K562 (cell line): ENCODE measurements at regions not wholly inside any gene's neighbourhood (a gene's known extent, or its start where the extent isn't known, plus 50 kb on each side); places are given as distances from the start of the nearest gene placed in this dataset.

Experiments
- ATAC-seq: fragments of 200-7000 bp; cut with Tn5 transposase; 3 replicates; pipeline ENCODE4 v1.9.1; 2020; ENCODE audit warnings: moderate library complexity
- BruUV-seq: library from RNA; stranded (reverse); fragments of 400-500 nt; replicated peaks from 2 replicates; lab custom pipeline; 2021; lab: Mats Ljungman, UMichigan
- CTCF ChIA-PET: fragments of 300-600 bp; formaldehyde crosslinking; extraction: SDS; loops from one replicate; lab custom pipeline; 2021; ENCODE audit warnings: low intra/inter-chr PET ratio; lab: Yijun Ruan, JAX
- POLR2A ChIA-PET: fragments of 300-600, 350-650 bp; sonication (Branson Sonifier 250); formaldehyde crosslinking; extraction: SDS; loops from one replicate; lab custom pipeline; 2021; ENCODE audit warnings: antibody characterized with exemption, inconsistent platforms; lab: Yijun Ruan, JAX
- DNase-seq, 4 experiments: peaks; one replicate each; pipeline versions ENCODE4 v3.0.0 to v3.0.0-alpha.2; 2011 to 2018; ENCODE audit warnings: low spot score in 3 of 4, mixed read lengths in 3 of 4; ENCODE audit errors: extremely low read depth in 1 of 4
- FAIRE-seq: peaks from 2 replicates; lab custom pipeline; 2011; peaks lifted over from hg19 to GRCh38; lab: Jason Lieb, UNC
- H2AFZ ChIP-seq: 2 replicates; pipeline ENCODE4 v1.6.0; 2011; ENCODE audit warnings: low read depth, low read length, control low read depth, inconsistent platforms
- H3K27ac ChIP-seq: fragments of 200-600 bp; 3 replicates; pipeline ENCODE4 v1.8.0; 2011; ENCODE audit warnings: low read depth, mild to moderate bottlenecking, control low read depth, inconsistent platforms, low read length, moderate library complexity, mixed read lengths; ENCODE audit errors: extremely low read depth
- H3K27me3 ChIP-seq, 2 experiments: fragments of 300-600 bp in 1 of 2; 2 replicates in 1 of 2; 3 replicates in 1 of 2; pipeline versions ENCODE4 v1.6.0 to v1.8.0; 2011; ENCODE audit warnings: inconsistent platforms in 2 of 2, low read length in 2 of 2, mild to moderate bottlenecking in 1 of 2, mixed read lengths in 1 of 2, moderate library complexity in 1 of 2; ENCODE audit not compliant: control insufficient read depth in 2 of 2, insufficient read depth in 2 of 2
- H3K36me3 ChIP-seq: fragments of 300-600 bp; 3 replicates; pipeline ENCODE4 v1.8.0; 2011; ENCODE audit warnings: mild to moderate bottlenecking, low read length, inconsistent platforms; ENCODE audit not compliant: control insufficient read depth, insufficient read depth
- H3K4me1 ChIP-seq, 2 experiments: fragments of 200-600 bp in 1 of 2; replicated peaks in 1 of 2; 2 replicates in 1 of 2; 3 replicates in 1 of 2; pipeline versions ENCODE4 v1.5.1 to v1.8.0; 2011; ENCODE audit warnings: inconsistent platforms in 2 of 2, low read length in 2 of 2, mild to moderate bottlenecking in 1 of 2, mixed read lengths in 1 of 2, moderate library complexity in 1 of 2; ENCODE audit not compliant: control insufficient read depth in 2 of 2, insufficient read depth in 2 of 2
- H3K4me2 ChIP-seq: 2 replicates; pipeline ENCODE4 v1.6.1; 2011; ENCODE audit warnings: low read length, control low read depth, inconsistent platforms, mixed read lengths; ENCODE audit not compliant: insufficient read depth
- H3K4me3 ChIP-seq: fragments of 200-600 bp; sonication (generic), shearing (Covaris generic); 2 replicates; pipeline ENCODE4 v1.5.1; 2016; ENCODE audit warnings: control low read depth, inconsistent platforms
- H3K79me2 ChIP-seq: fragments of 200-600 bp; 3 replicates; pipeline ENCODE4 v1.8.0; 2011; ENCODE audit warnings: low read length, inconsistent platforms; ENCODE audit not compliant: control insufficient read depth, insufficient read depth
- H3K9ac ChIP-seq, 2 experiments: 2 replicates each; pipeline versions ENCODE4 v1.6.0 to v1.6.1; 2011; ENCODE audit warnings: low read depth in 2 of 2, low read length in 2 of 2, control low read depth in 1 of 2, inconsistent platforms in 1 of 2, mild to moderate bottlenecking in 1 of 2, mixed read lengths in 1 of 2; ENCODE audit not compliant: insufficient read depth in 1 of 2
- H3K9me1 ChIP-seq: one replicate; pipeline ENCODE4 v1.6.0; 2011; ENCODE audit warnings: inconsistent platforms, mild to moderate bottlenecking, low read length, moderate library complexity; ENCODE audit not compliant: control insufficient read depth, insufficient read depth
- H3K9me3 ChIP-seq: replicated peaks from 2 replicates; pipeline ENCODE4 v1.5.1; 2011; ENCODE audit warnings: low read depth, low read length, inconsistent platforms; ENCODE audit not compliant: control insufficient read depth, insufficient read depth
- H4K20me1 ChIP-seq: replicated peaks from 2 replicates; pipeline ENCODE4 v1.6.1; 2011; ENCODE audit warnings: low read length, inconsistent platforms, mixed read lengths; ENCODE audit not compliant: control insufficient read depth, insufficient read depth
- POLR3G ChIP-seq: IDR thresholded peaks from 2 replicates; pipeline ENCODE4 v1.6.1; 2011; ENCODE audit not compliant: insufficient read length, insufficient replicate concordance; ENCODE audit errors: extremely low read depth
- ZNF12 ChIP-seq: sonication (generic); formaldehyde crosslinking; IDR thresholded peaks from 2 replicates; pipeline ENCODE4 v1.4.0; 2020; ENCODE audit warnings: mild to moderate bottlenecking, missing genetic modification reagents
- WGBS: fragments of 100-300 bp; shearing (Covaris generic); methylation state at CpG from one replicate; pipeline ENCODE4 v1.1.6; 2016; ENCODE audit warnings: low coverage, mixed read lengths; ENCODE audit not compliant: insufficient coverage; ENCODE audit errors: missing lambda C conversion rate; 5-methylcytosine and 5-hydroxymethylcytosine counted together
- in situ Hi-C: fragments of 300-500 bp; cut with MboI; formaldehyde crosslinking; loops from 4 replicates; pipeline ENCODE4 v1.15.0; 2018; ENCODE audit warnings: inconsistent platforms, mixed read lengths
- intact Hi-C: fragments of 100-400 bp; cut with micrococcal nuclease; formaldehyde crosslinking; loops from 2 replicates; pipeline ENCODE4 v1.14.2; 2022
- TF ChIP-seq, protein P1 (sequence below), 2 experiments: fragments of 450-650 bp in 1 of 2; IDR thresholded peaks; 2 replicates each; pipeline ENCODE4 v1.6.1; 2011 to 2017; ENCODE audit warnings: low read depth in 2 of 2, antibody characterized with exemption in 1 of 2, borderline replicate concordance in 1 of 2, low read length in 1 of 2, mild to moderate bottlenecking in 1 of 2, mixed read lengths in 1 of 2; ENCODE audit not compliant: control insufficient read depth in 1 of 2
- TF ChIP-seq, protein P2 (sequence below): IDR thresholded peaks from 2 replicates; pipeline ENCODE4 v1.6.1; 2014; ENCODE audit warnings: antibody characterized with exemption
- TF ChIP-seq, protein P3 (sequence below): fragments of 200-800 bp; sonication (Bioruptor generic); IDR thresholded peaks from 2 replicates; pipeline ENCODE4 v1.6.1; 2017; ENCODE audit warnings: missing genetic modification characterization, missing compliant biosample characterization

DNA sequence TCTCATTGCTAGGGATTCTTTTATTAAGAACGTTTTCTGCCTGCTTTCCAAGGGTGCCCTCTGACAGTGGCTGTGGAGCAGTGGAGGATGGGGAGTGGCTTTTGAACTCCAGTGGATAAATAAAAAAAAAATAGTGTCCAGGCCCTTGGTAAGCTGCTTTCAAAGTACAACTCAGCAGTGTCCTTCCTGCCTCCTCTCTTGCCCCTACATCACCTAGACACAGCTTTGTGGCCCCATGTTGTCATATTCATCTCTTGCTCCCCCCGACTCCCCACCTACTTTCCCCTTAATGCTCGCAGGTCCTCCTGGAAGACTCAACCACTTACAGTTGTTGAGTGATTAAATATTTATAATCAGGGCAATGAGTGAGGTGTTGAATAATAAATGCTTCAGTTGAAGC lies 880.9 kb downstream of the BCL11B start:
- no peaks in the 10 kb centered on the region for H3K36me3 ChIP-seq
- DNase-seq: no peak
- WGBS: 0% methylated on average over 3 of the region's 3 CpGs
- H4K20me1 ChIP-seq: no peaks in the 10 kb centered on the region
- TF ChIP-seq ZNF12 (no peak), POLR3G (no peak)
- TF ChIP-seq, protein P1, sequence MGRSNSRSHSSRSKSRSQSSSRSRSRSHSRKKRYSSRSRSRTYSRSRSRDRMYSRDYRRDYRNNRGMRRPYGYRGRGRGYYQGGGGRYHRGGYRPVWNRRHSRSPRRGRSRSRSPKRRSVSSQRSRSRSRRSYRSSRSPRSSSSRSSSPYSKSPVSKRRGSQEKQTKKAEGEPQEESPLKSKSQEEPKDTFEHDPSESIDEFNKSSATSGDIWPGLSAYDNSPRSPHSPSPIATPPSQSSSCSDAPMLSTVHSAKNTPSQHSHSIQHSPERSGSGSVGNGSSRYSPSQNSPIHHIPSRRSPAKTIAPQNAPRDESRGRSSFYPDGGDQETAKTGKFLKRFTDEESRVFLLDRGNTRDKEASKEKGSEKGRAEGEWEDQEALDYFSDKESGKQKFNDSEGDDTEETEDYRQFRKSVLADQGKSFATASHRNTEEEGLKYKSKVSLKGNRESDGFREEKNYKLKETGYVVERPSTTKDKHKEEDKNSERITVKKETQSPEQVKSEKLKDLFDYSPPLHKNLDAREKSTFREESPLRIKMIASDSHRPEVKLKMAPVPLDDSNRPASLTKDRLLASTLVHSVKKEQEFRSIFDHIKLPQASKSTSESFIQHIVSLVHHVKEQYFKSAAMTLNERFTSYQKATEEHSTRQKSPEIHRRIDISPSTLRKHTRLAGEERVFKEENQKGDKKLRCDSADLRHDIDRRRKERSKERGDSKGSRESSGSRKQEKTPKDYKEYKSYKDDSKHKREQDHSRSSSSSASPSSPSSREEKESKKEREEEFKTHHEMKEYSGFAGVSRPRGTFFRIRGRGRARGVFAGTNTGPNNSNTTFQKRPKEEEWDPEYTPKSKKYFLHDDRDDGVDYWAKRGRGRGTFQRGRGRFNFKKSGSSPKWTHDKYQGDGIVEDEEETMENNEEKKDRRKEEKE (IDR thresholded peaks at IDR 0.05; ENCODE audit: borderline replicate concordance in 1 of 2, control insufficient read depth in 1 of 2, low read depth in 2 of 2, low read length in 1 of 2): no peak
- TF ChIP-seq, protein P2, sequence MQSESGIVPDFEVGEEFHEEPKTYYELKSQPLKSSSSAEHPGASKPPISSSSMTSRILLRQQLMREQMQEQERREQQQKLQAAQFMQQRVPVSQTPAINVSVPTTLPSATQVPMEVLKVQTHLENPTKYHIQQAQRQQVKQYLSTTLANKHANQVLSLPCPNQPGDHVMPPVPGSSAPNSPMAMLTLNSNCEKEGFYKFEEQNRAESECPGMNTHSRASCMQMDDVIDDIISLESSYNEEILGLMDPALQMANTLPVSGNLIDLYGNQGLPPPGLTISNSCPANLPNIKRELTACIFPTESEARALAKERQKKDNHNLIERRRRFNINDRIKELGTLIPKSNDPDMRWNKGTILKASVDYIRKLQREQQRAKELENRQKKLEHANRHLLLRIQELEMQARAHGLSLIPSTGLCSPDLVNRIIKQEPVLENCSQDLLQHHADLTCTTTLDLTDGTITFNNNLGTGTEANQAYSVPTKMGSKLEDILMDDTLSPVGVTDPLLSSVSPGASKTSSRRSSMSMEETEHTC: no peak
- TF ChIP-seq, protein P3, sequence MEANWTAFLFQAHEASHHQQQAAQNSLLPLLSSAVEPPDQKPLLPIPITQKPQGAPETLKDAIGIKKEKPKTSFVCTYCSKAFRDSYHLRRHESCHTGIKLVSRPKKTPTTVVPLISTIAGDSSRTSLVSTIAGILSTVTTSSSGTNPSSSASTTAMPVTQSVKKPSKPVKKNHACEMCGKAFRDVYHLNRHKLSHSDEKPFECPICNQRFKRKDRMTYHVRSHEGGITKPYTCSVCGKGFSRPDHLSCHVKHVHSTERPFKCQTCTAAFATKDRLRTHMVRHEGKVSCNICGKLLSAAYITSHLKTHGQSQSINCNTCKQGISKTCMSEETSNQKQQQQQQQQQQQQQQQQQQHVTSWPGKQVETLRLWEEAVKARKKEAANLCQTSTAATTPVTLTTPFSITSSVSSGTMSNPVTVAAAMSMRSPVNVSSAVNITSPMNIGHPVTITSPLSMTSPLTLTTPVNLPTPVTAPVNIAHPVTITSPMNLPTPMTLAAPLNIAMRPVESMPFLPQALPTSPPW (CRISPR knock-in tag): no peak
- no peak overlapping the region for H3K9ac ChIP-seq
- intact Hi-C loops: no loop called here
- CTCF ChIA-PET: no interaction called here
- H3K9me1 ChIP-seq: no peaks in the 10 kb centered on the region
- H3K4me1 ChIP-seq: no peaks in the 10 kb centered on the region
- in situ Hi-C loops: no loop called here
- no peak for FAIRE-seq
- no peaks in the 10 kb centered on the region for H3K9me3 ChIP-seq
- no peak overlapping the region for H3K27ac ChIP-seq
- BruUV-seq: no TSS peak
- H2AFZ ChIP-seq: no peak overlapping the region
- POLR2A ChIA-PET: no interaction called here
- no peak overlapping the region for H3K4me3 ChIP-seq
- no peaks in the 10 kb centered on the region for H3K27me3 ChIP-seq
- no peak for ATAC-seq
- no peaks in the 10 kb centered on the region for H3K79me2 ChIP-seq
- no peak overlapping the region for H3K4me2 ChIP-seq
